ENCODE measurements at regions not wholly inside any gene's neighbourhood (a gene's known extent, or its start where the extent isn't known, plus 50 kb on each side); places are given as distances from the start of the nearest gene placed in this dataset.

GRCh38 chr18:59054496-59055287 lies 85.0 kb upstream of the SEC11C start:
- Histone ChIP-seq H3K27ac (no peak overlapping the region), H3K27me3 (no peaks in the 10 kb centered on the region), H3K9me3 (no peaks in the 10 kb centered on the region), H3K4me3 (no peak overlapping the region), H3K36me3 (no peaks in the 10 kb centered on the region), H3K4me1 (no peaks in the 10 kb centered on the region)
- intact Hi-C loops (cut with DNase I; ENCODE audit: low total_unique reads): loop anchor here (5.0 kb wide), 1 partner anchor 272 kb away; no protein-coding TSS in a partner anchor
- DNase-seq: peak in 1 of 2 donors; percentile 29
- TF ChIP-seq CTCF (IDR thresholded peaks at IDR 0.05): no peak
- no peak for TF ChIP-seq POLR2A (IDR thresholded peaks at IDR 0.05)

- H3K4me3 ChIP-seq: no peak overlapping the region
- TF ChIP-seq POLR2A (IDR thresholded peaks at IDR 0.05): no peak
- no peak for TF ChIP-seq CTCF (IDR thresholded peaks at IDR 0.05)
- no peak overlapping the region for H3K27ac ChIP-seq
- no peaks in the 10 kb centered on the region for H3K36me3 ChIP-seq
- H3K4me1 ChIP-seq: no peaks in the 10 kb centered on the region
- intact Hi-C loops (cut with DNase I; ENCODE audit: low total_unique reads): loop anchor here (5.0 kb wide), 1 partner anchor 273 kb away; no protein-coding TSS in a partner anchor
- no peak for DNase-seq
- H3K27me3 ChIP-seq: no peaks in the 10 kb centered on the region
- H3K9me3 ChIP-seq: no peaks in the 10 kb centered on the region
Measured at GRCh38 chr18:59055345-59056032, 84.2 kb upstream of the SEC11C start.

- TF ChIP-seq CTCF (IDR thresholded peaks at IDR 0.05) (peak; percentile 63 to 87 (median 70)), POLR2A (IDR thresholded peaks at IDR 0.05) (no peak)
- H3K27ac ChIP-seq: no peak overlapping the region
- no peaks in the 10 kb centered on the region for H3K9me3 ChIP-seq
- H3K4me1 ChIP-seq: no peaks in the 10 kb centered on the region
- intact Hi-C loops (cut with DNase I; ENCODE audit: low total_unique reads): loop anchor here (5.0 kb wide), 1 partner anchor 275 kb away; no protein-coding TSS in a partner anchor
- DNase-seq: peak; percentile 62 to 69
- no peak overlapping the region for H3K4me3 ChIP-seq
- H3K36me3 ChIP-seq: no peaks in the 10 kb centered on the region
- H3K27me3 ChIP-seq: no peaks in the 10 kb centered on the region
Measured at GRCh38 chr18:59056706-59057492, 82.8 kb upstream of the SEC11C start.

- H3K9me3 ChIP-seq: no peaks in the 10 kb centered on the region
- no peaks in the 10 kb centered on the region for H3K4me1 ChIP-seq
- no peak for TF ChIP-seq POLR2A (IDR thresholded peaks at IDR 0.05)
- no peak for TF ChIP-seq CTCF (IDR thresholded peaks at IDR 0.05)
- H3K27ac ChIP-seq: no peak overlapping the region
- DNase-seq: no peak
- H3K4me3 ChIP-seq: no peak overlapping the region
- intact Hi-C loops (cut with DNase I; ENCODE audit: low total_unique reads): loop anchor here (5.0 kb wide), 1 partner anchor 275 kb away; no protein-coding TSS in a partner anchor
- H3K36me3 ChIP-seq: no peaks in the 10 kb centered on the region
- no peaks in the 10 kb centered on the region for H3K27me3 ChIP-seq
Measured at GRCh38 chr18:59057493-59057795, 82.2 kb upstream of the SEC11C start.

All from uterus (tissue), 3 donors.